Uterus (tissue), 2 donors: ENCODE measurements at regions not wholly inside any gene's neighbourhood (a gene's known extent, or its start where the extent isn't known, plus 50 kb on each side); places are given as distances from the start of the nearest gene placed in this dataset.

Experiments used
- CTCF ChIP-seq, 4 experiments: fragments of 200-600 bp in 2 of 4; fragments of 450-650 bp in 2 of 4; sonication (generic) in 2 of 4; IDR thresholded peaks; one replicate each; pipeline ENCODE4 v1.5.1; 2016 to 2019; ENCODE audit warnings: antibody characterized with exemption in 4 of 4, mild to moderate bottlenecking in 2 of 4, moderate library complexity in 1 of 4
- POLR2A ChIP-seq, 2 donors: fragments of 450-650 bp; IDR thresholded peaks; one replicate each; pipeline ENCODE4 v1.6.1; 2016; ENCODE audit warnings: antibody characterized with exemption in 2 of 2, mild to moderate bottlenecking in 1 of 2, moderate library complexity in 1 of 2

GRCh38 chr4:100569196-100569595 lies 51.4 kb upstream of the EMCN start:
- TF ChIP-seq CTCF (IDR thresholded peaks at IDR 0.05) = no peak
- TF ChIP-seq POLR2A (IDR thresholded peaks at IDR 0.05) = no peak
